ENCODE measurements at regions not wholly inside any gene's neighbourhood (a gene's known extent, or its start where the extent isn't known, plus 50 kb on each side); places are given as distances from the start of the nearest gene placed in this dataset.

DNA sequence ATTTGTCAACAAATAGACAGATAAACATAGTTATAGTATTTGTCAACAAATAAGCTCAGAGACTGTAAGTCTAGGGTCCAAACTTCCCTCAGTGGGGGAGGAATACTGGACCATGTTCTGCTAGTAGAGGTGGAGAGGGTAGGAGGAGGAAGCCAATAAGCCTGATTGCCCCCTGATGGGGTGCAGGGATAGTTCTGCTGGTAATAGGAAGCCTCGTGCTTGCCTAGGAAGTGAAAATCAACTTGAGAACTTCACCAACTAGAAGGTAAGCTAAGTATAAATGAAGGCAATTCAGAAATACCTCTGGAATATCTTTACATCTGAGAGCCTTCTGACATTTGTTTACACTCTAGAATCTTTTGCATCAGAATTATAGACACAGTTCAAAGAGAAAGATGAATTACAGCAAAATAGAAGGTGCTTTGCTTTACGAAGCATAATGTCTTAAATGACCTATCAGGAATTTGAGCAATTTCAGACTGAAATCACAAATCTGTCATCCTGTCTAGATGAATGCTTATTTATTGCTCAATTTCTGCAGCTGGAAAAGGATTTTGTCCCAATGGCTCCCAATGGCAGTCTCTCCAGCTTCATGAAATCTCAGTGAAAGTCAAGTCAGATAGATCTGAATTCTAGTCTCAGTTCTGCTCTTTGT is 225.6 kb upstream of the TBC1D5 start:
- TF ChIP-seq CTCF (IDR thresholded peaks at IDR 0.05) (no peak), POLR2A (IDR thresholded peaks at IDR 0.05) (no peak), POLR2AphosphoS5 (IDR thresholded peaks at IDR 0.05) (no peak), EP300 (IDR thresholded peaks at IDR 0.05; ENCODE audit: low read depth) (no peak)
